GM19372 (cell line): ENCODE measurements at regions not wholly inside any gene's neighbourhood (a gene's known extent, or its start where the extent isn't known, plus 50 kb on each side); places are given as distances from the start of the nearest gene placed in this dataset.

Source experiments
- ATAC-seq: cut with Tn5 transposase; IDR thresholded peaks from one replicate; pipeline ENCODE4 v1.9.1; 2021; ENCODE audit warnings: mild to moderate bottlenecking, low read depth, moderate library complexity; ENCODE audit not compliant: unreplicated experiment

GRCh38 chr1:5488448-5488847, 503.8 kb downstream of the NPHP4 start:
- no peak for ATAC-seq

- no peak for ATAC-seq
These were observed 506.1 kb downstream of the NPHP4 start for GRCh38 chr1:5485968-5486696.

- no peak for ATAC-seq
These were observed 506.8 kb downstream of the NPHP4 start for GRCh38 chr1:5485436-5485835.

- no peak for ATAC-seq
These were observed 507.6 kb downstream of the NPHP4 start for GRCh38 chr1:5484451-5485165.

GRCh38 chr1:5481889-5482288, 510.3 kb downstream of the NPHP4 start:
- no peak for ATAC-seq

GRCh38 chr1:5480906-5481305, 511.3 kb downstream of the NPHP4 start:
- ATAC-seq: no peak

- no peak for ATAC-seq
These were observed 512.2 kb downstream of the NPHP4 start for GRCh38 chr1:5479876-5480646.

- ATAC-seq: no peak
These were observed 513.3 kb downstream of the NPHP4 start for GRCh38 chr1:5478961-5479360.

GRCh38 chr1:5478156-5478695, 514.0 kb downstream of the NPHP4 start:
- ATAC-seq: no peak

- ATAC-seq: no peak
These were observed 514.5 kb downstream of the NPHP4 start for GRCh38 chr1:5477716-5478115.

GRCh38 chr1:5475572-5475971, 516.7 kb downstream of the NPHP4 start:
- no peak for ATAC-seq

- ATAC-seq: no peak
These were observed 519.0 kb downstream of the NPHP4 start for GRCh38 chr1:5473268-5473667.

- ATAC-seq: no peak
These were observed 525.7 kb downstream of the NPHP4 start for GRCh38 chr1:5466487-5466886.

- ATAC-seq: no peak
These were observed 526.9 kb downstream of the NPHP4 start for GRCh38 chr1:5465281-5465711.

- ATAC-seq: no peak
These were observed 527.9 kb downstream of the NPHP4 start for GRCh38 chr1:5464366-5464765.

- ATAC-seq: no peak
These were observed 531.3 kb downstream of the NPHP4 start for GRCh38 chr1:5460974-5461373.

- no peak for ATAC-seq
These were observed 532.2 kb downstream of the NPHP4 start for GRCh38 chr1:5459839-5460610.

- ATAC-seq: no peak
These were observed 534.0 kb downstream of the NPHP4 start for GRCh38 chr1:5458248-5458647.

- ATAC-seq: no peak
These were observed 536.0 kb downstream of the NPHP4 start for GRCh38 chr1:5456090-5456811.

GRCh38 chr1:5455651-5456050, 536.6 kb downstream of the NPHP4 start:
- ATAC-seq: no peak
